HK-2 (cell line): ENCODE measurements at regions not wholly inside any gene's neighbourhood (a gene's known extent, or its start where the extent isn't known, plus 50 kb on each side); places are given as distances from the start of the nearest gene placed in this dataset.
"Not testable (repeated sequence)": the region's sequence is repeated elsewhere in the genome, so short reads cannot be mapped to it uniquely, and the experiment has no call there.

Experiments
- DNase-seq: peaks from one replicate; pipeline ENCODE4 v3.0.0-alpha.2; 2018; ENCODE audit not compliant: unreplicated experiment

GRCh38 chr4:188377816-188378215 lies 238.6 kb downstream of the TRIML1 start:
- DNase-seq, result no peak

GRCh38 chr4:188383180-188383579 lies 243.9 kb downstream of the TRIML1 start:
- no peak for DNase-seq

- DNase-seq, result no peak
These were observed 248.0 kb downstream of the TRIML1 start for GRCh38 chr4:188387179-188387791.

GRCh38 chr4:188391349-188391748 lies 252.1 kb downstream of the TRIML1 start:
- DNase-seq, result not testable (repeated sequence)

- no peak for DNase-seq
These were observed 256.8 kb downstream of the TRIML1 start for GRCh38 chr4:188396037-188396436.

GRCh38 chr4:188399834-188400233 lies 260.6 kb downstream of the TRIML1 start:
- DNase-seq, result no peak

- no peak for DNase-seq
These were observed 261.2 kb downstream of the TRIML1 start for GRCh38 chr4:188400451-188400850.

GRCh38 chr4:188403272-188403671 lies 264.0 kb downstream of the TRIML1 start:
- no peak for DNase-seq

GRCh38 chr4:188405071-188405835 lies 266.0 kb downstream of the TRIML1 start:
- not testable (repeated sequence) for DNase-seq

- DNase-seq, result no peak
These were observed 269.2 kb downstream of the TRIML1 start for GRCh38 chr4:188408244-188409030.

- DNase-seq, result no peak
These were observed 270.6 kb downstream of the TRIML1 start for GRCh38 chr4:188409851-188410250.

- no peak for DNase-seq
These were observed 272.6 kb downstream of the TRIML1 start for GRCh38 chr4:188411805-188412204.

- DNase-seq, result no peak
These were observed 273.3 kb downstream of the TRIML1 start for GRCh38 chr4:188412499-188412898.

- no peak for DNase-seq
These were observed 275.2 kb downstream of the TRIML1 start for GRCh38 chr4:188414441-188414840.

GRCh38 chr4:188417181-188417580 lies 277.9 kb downstream of the TRIML1 start:
- no peak for DNase-seq

GRCh38 chr4:188423039-188423438 lies 283.8 kb downstream of the TRIML1 start:
- no peak for DNase-seq

GRCh38 chr4:188428935-188429334 lies 289.7 kb downstream of the TRIML1 start:
- no peak for DNase-seq

- no peak for DNase-seq
These were observed 290.7 kb downstream of the TRIML1 start for GRCh38 chr4:188429965-188430364.

GRCh38 chr4:188430384-188430783 lies 291.1 kb downstream of the TRIML1 start:
- no peak for DNase-seq

- DNase-seq, result no peak
These were observed 293.1 kb downstream of the TRIML1 start for GRCh38 chr4:188432328-188432727.

GRCh38 chr4:188433741-188434315 lies 294.6 kb downstream of the TRIML1 start:
- DNase-seq, result no peak

- no peak for DNase-seq
These were observed 295.4 kb downstream of the TRIML1 start for GRCh38 chr4:188434643-188435042.
